Ovary (tissue), 7 donors: ENCODE measurements at regions not wholly inside any gene's neighbourhood (a gene's known extent, or its start where the extent isn't known, plus 50 kb on each side); places are given as distances from the start of the nearest gene placed in this dataset.

Experiments
- DNase-seq, 5 donors: peaks; one replicate each; pipeline ENCODE4 v3.0.0-alpha.2; 2019 to 2020
- H3K27ac ChIP-seq, 2 donors: fragments of 200-600 bp; one replicate each; pipeline versions ENCODE4 v1.5.1 to v1.8.0; 2019 to 2022
- H3K27me3 ChIP-seq: fragments of 200-600 bp; one replicate; pipeline ENCODE4 v1.8.0; 2022
- H3K36me3 ChIP-seq: fragments of 200-600 bp; sonication (generic); one replicate; pipeline ENCODE4 v1.5.1; 2019
- H3K4me1 ChIP-seq: one replicate; pipeline ENCODE4 v1.8.1; 2013; ENCODE audit warnings: mild to moderate bottlenecking, moderate library complexity; ENCODE audit not compliant: insufficient read depth
- H3K4me3 ChIP-seq: fragments of 200-600 bp; sonication (generic); one replicate; pipeline ENCODE4 v1.5.1; 2017
- H3K9me3 ChIP-seq, 2 donors: fragments of 200-600 bp in 1 of 2; sonication (generic) in 1 of 2; one replicate each; pipeline versions ENCODE4 v1.5.1 to v1.8.1; 2013 to 2019; ENCODE audit warnings: mild to moderate bottlenecking in 1 of 2, moderate library complexity in 1 of 2
- EP300 ChIP-seq: sonication (generic); formaldehyde crosslinking; IDR thresholded peaks from one replicate; pipeline ENCODE4 v1.6.1; 2017; ENCODE audit warnings: antibody characterized with exemption
- POLR2A ChIP-seq: fragments of 450-650 bp; IDR thresholded peaks from one replicate; pipeline ENCODE4 v1.6.1; 2017; ENCODE audit warnings: antibody characterized with exemption, mild to moderate bottlenecking, moderate library complexity
- WGBS, 3 donors: extraction: QIAGEN DNeasy Blood & Tissue Kit in 1 of 3; methylation state at CpG; one replicate each; pipeline versions ENCODE4 v1.1.5 to v1.1.7; 2013 to 2017; 5-methylcytosine and 5-hydroxymethylcytosine counted together
- intact Hi-C, 4 donors: fragments of 100-400 bp; cut with DNase I; formaldehyde crosslinking; loops; one replicate each; pipeline versions ENCODE4 v1.11.0 to v1.15.1; 2022 to 2023
- TF ChIP-seq, protein P1 (sequence below), 3 donors: fragments of 450-650 bp in 2 of 3; fragments of 200-600 bp in 1 of 3; IDR thresholded peaks; one replicate each; pipeline versions ENCODE4 v1.5.1 to v1.8.0; 2016 to 2022; ENCODE audit warnings: antibody characterized with exemption in 3 of 3, mild to moderate bottlenecking in 1 of 3
- donor health status: DM: no; HTN: no; CAD: no; lungs with moderate emphysema.
- donor health status: DM: no; HTN: no; CAD: no.
- donor health status: Bipolar disorder and iron deficiency.
- donor health status: DM: no; HTN: no; CAD: no.
- donor health status: DM: yes; HTN: yes; CAD: no.

DNA sequence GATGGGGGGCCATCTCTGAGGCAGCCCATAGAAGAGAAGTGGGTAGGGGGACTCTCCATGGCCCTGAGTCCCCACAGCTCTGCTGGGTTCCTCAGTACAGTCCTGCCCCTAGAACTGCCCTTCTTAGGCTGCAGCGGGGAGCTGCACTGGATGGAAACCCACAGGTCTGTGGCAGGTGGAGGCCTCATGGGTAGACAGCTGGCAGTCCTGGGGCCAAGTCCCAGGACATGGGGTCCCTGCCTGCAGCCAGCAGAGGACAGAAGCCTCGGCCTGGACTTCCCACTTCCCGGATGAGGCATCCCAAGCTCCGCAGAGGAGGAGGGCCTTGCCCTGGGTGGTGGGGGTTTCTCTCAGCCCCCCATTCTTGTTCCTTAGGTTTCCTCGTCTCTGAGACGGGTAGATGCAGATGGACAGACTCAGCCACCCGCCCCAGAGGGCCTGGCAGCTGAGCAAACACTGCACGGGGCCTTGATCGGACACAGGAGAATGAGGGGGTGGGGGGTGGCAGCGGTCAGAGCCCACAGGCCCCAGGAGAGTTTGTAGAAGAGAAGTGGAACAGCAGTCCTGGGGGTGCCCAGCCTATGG is 153.8 kb downstream of the C9orf50 start:
- no peak for DNase-seq
- Histone ChIP-seq H3K27ac (no peak overlapping the region), H3K9me3 (no peaks in the 10 kb centered on the region), H3K4me1 (peaks cover 17% of the 10 kb centered on the region), H3K27me3 (no peaks in the 10 kb centered on the region), H3K4me3 (no peak overlapping the region), H3K36me3 (no peaks in the 10 kb centered on the region)
- WGBS, 3 donors = 82 to 88% (median 86%) methylated on average over 10 of the region's 10 CpGs
- intact Hi-C loops = no loop called here
- TF ChIP-seq EP300 (no peak), POLR2A (no peak)
- TF ChIP-seq, protein P1, sequence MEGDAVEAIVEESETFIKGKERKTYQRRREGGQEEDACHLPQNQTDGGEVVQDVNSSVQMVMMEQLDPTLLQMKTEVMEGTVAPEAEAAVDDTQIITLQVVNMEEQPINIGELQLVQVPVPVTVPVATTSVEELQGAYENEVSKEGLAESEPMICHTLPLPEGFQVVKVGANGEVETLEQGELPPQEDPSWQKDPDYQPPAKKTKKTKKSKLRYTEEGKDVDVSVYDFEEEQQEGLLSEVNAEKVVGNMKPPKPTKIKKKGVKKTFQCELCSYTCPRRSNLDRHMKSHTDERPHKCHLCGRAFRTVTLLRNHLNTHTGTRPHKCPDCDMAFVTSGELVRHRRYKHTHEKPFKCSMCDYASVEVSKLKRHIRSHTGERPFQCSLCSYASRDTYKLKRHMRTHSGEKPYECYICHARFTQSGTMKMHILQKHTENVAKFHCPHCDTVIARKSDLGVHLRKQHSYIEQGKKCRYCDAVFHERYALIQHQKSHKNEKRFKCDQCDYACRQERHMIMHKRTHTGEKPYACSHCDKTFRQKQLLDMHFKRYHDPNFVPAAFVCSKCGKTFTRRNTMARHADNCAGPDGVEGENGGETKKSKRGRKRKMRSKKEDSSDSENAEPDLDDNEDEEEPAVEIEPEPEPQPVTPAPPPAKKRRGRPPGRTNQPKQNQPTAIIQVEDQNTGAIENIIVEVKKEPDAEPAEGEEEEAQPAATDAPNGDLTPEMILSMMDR (IDR thresholded peaks at IDR 0.05) = no peak

DNA sequence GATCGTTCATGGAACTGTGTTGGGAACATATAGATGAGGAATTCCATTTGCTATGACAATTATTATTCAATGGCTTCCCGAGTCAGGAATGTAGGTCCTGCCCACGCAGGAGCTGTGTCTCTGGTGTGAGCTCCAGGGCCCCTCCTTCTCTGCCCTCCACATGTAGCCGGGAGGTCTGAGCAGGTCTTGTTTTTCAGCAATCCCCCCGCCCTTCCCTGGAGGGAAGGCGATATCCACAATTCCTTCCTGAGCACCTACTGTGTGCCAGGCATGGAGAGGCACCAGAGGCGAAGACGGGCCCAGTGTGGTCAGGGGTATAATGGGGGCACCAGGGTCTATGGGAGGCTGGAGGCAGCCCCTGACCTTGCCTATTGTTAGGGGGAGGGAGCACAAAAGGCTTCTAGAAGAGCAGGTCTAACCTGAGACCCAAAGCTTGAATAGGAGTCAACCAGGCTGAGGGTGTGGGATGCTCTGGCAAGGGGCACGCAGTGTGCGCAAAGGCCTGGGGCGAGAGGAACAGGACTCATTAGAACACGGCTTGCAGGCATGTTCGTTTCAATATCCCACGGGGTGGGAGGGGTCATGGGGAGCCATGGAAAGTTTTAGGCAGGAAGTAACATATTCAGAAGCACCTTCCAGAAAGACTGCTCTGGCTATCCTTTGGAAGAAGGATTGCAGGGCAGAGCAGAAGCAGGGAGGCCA is 154.9 kb downstream of the C9orf50 start:
- no peak overlapping the region for H3K27ac ChIP-seq
- intact Hi-C loops = no loop called here
- peaks cover 19% of the 10 kb centered on the region for H3K4me1 ChIP-seq
- no peak for DNase-seq
- H3K9me3 ChIP-seq = no peaks in the 10 kb centered on the region
- TF ChIP-seq EP300 = no peak
- TF ChIP-seq, protein P1 (IDR thresholded peaks at IDR 0.05) = no peak
- no peak for TF ChIP-seq POLR2A
- H3K36me3 ChIP-seq = no peaks in the 10 kb centered on the region
- WGBS, 3 donors = 59 to 60% (median 60%) methylated on average over 14 of the region's 14 CpGs
- no peaks in the 10 kb centered on the region for H3K27me3 ChIP-seq
- no peak overlapping the region for H3K4me3 ChIP-seq

DNA sequence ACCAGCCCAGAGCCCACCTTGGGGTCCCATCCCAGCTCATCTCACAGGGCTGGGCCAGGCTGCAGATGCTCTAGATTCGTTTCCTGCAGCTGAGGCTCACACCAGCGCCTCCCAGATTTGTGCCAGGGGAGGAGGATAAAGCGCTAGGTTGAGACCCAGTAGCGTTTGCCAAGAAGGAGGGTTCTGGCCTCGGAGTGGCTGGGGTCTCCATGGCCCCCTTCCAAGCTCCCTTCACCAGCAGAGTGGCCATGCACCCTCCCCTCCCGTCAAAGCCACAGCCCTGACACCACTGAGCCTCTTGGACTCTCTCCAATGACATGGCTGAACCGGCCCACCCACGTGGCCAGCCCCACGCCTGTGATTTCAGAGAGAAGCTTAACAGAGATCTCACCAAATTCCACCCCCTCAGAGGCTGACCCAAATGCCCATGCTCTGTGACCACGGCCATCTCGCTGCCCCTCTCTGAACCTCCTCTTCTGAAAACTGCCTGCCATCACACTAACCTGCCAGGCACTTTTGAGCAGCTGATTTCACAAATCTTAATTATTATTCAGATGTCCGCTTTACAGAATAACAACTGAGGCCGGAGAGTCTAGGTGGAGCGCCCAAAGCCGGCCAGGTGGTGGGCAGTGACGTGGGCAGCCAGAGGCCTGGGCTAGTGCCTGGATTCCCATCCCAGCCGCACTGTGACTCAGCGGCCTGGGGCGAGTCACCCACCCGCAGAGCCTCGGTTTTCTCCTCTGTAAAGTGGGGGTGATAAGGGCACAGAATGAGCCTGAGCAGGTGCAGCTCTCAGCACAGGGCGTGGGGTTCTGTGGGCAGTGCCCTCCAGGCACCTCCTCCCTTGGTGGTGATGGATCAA is 155.7 kb downstream of the C9orf50 start:
- no peaks in the 10 kb centered on the region for H3K9me3 ChIP-seq
- peak overlapping the region in 1 of 2 donors; percentile 13 for H3K27ac ChIP-seq
- no peak overlapping the region for H3K4me3 ChIP-seq
- intact Hi-C loops = no loop called here
- TF ChIP-seq POLR2A = no peak
- no peak for TF ChIP-seq EP300
- TF ChIP-seq, protein P1 (IDR thresholded peaks at IDR 0.05) = no peak
- 26 to 39% (median 30%) methylated on average over 22 of the region's 22 CpGs for WGBS, 3 donors
- DNase-seq = peak; percentile 66 to 78 (median 74)
- H3K36me3 ChIP-seq = no peaks in the 10 kb centered on the region
- no peaks in the 10 kb centered on the region for H3K27me3 ChIP-seq
- peaks cover 22% of the 10 kb centered on the region for H3K4me1 ChIP-seq

DNA sequence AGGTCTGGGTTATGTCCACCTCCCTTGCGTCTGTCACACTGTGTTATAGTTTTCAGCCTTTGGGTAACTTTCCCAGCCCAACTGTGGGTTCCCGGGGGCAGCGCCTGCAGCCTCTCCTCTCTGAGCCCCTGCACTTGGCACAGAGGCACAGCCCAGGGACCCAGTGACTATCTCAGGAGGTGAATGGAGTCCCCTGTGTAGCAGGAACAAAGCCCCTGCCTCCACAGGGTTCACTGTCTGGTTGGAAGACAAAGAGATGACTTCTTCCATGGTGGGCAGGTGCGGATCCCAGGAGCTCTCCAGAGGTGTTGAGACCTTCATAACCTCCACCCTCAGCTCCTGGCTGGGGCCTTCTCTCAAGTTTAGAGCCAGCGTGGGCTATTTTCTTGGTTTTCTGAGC is 156.9 kb downstream of the C9orf50 start:
- intact Hi-C loops = no loop called here
- 90 to 98% (median 94%) methylated on average over 5 of the region's 5 CpGs for WGBS, 3 donors
- TF ChIP-seq, protein P1 (IDR thresholded peaks at IDR 0.05) = no peak
- TF ChIP-seq POLR2A (no peak), EP300 (no peak)
- Histone ChIP-seq H3K9me3 (no peaks in the 10 kb centered on the region), H3K36me3 (no peaks in the 10 kb centered on the region), H3K27me3 (no peaks in the 10 kb centered on the region), H3K4me3 (no peak overlapping the region), H3K4me1 (peaks cover 27% of the 10 kb centered on the region), H3K27ac (no peak overlapping the region)
- no peak for DNase-seq
